ENCODE measurements at regions not wholly inside any gene's neighbourhood (a gene's known extent, or its start where the extent isn't known, plus 50 kb on each side); places are given as distances from the start of the nearest gene placed in this dataset.

DNA sequence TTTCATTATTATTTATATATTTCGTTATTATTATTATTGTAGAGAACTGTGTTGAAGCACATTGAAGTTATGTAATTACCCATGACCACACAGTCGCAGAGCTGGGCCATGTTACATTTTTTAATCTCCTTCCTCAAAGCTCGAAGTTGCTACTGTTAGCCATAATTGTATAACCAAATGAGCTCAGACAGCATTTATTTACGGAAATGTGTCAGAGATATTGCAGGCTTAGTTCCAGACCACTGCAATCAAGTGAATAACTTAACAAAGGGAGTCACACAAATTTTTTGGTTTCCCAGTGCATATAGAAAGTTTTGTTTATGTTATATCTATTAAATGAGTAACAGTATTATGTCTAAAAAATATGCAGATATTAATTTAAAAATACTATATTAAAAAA, 147.1 kb upstream of the SLITRK1 start:
- H3K27me3 ChIP-seq (replicated peaks; ENCODE audit: control insufficient read depth, insufficient read depth, low read length) = no peaks in the 10 kb centered on the region
- no peak overlapping the region for H3K27ac Mint-ChIP-seq (ENCODE audit: unreplicated experiment)
- H3K9me3 ChIP-seq = no peaks in the 10 kb centered on the region
- ChIA-PET CTCF (no interaction called here), POLR2A (no interaction called here)
- DNase-seq = no peak
- no peak for TF ChIP-seq CTCF (IDR thresholded peaks at IDR 0.05; ENCODE audit: insufficient read depth in 1 of 2, low read depth in 1 of 2, low read length in 1 of 2, severe bottlenecking in 1 of 2, unreplicated experiment in 1 of 2)
- no peaks in the 10 kb centered on the region for H3K4me1 Mint-ChIP-seq (ENCODE audit: low read depth, unreplicated experiment)
- H3K36me3 ChIP-seq (ENCODE audit: control insufficient read depth, insufficient read depth, low read length) = no peaks in the 10 kb centered on the region
- no peaks in the 10 kb centered on the region for H3K9me3 Mint-ChIP-seq (ENCODE audit: unreplicated experiment)
- H3K4me3 ChIP-seq (ENCODE audit: low read depth, low read length) = no peak overlapping the region
- no peaks in the 10 kb centered on the region for H3K36me3 Mint-ChIP-seq (ENCODE audit: insufficient read depth, unreplicated experiment)
- no peak overlapping the region for H3K4me3 Mint-ChIP-seq (ENCODE audit: unreplicated experiment)
- H3K27me3 Mint-ChIP-seq (ENCODE audit: insufficient read depth, unreplicated experiment) = peaks cover 3% of the 10 kb centered on the region
- intact Hi-C loops (cut with micrococcal nuclease; ENCODE audit: unreplicated experiment) = no loop called here
- BruUV-seq (replicated peaks) = no TSS peak
- no peaks in the 10 kb centered on the region for H3K4me1 ChIP-seq

DNA sequence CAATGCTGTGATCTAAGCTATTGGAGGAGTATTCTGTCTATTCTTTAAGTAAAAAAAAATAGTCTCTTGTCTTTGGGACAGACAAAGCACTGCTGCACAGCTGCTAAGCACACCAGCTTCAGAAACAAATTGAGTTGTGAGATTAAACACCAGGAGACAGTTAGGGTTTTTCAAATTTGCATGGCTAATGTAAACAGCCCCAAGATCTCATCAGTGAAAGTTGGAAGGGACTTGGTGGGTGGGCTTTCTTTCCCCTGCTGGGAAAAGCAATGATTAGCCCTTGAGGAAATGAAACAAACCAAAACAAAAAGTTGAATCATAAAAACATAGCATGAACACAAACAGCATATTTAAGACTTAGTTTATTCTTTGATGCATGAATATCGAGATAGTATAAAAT, 143.6 kb upstream of the SLITRK1 start:
- DNase-seq = no peak
- H3K27ac Mint-ChIP-seq (ENCODE audit: unreplicated experiment) = no peak overlapping the region
- no peak overlapping the region for H3K4me3 Mint-ChIP-seq (ENCODE audit: unreplicated experiment)
- no TSS peak for BruUV-seq (replicated peaks)
- no peaks in the 10 kb centered on the region for H3K36me3 ChIP-seq (ENCODE audit: control insufficient read depth, insufficient read depth, low read length)
- peaks cover 6% of the 10 kb centered on the region for H3K27me3 Mint-ChIP-seq (ENCODE audit: insufficient read depth, unreplicated experiment)
- no peaks in the 10 kb centered on the region for H3K9me3 ChIP-seq
- no peak overlapping the region for H3K4me3 ChIP-seq (ENCODE audit: low read depth, low read length)
- no peaks in the 10 kb centered on the region for H3K4me1 Mint-ChIP-seq (ENCODE audit: low read depth, unreplicated experiment)
- no peaks in the 10 kb centered on the region for H3K4me1 ChIP-seq
- no peaks in the 10 kb centered on the region for H3K27me3 ChIP-seq (replicated peaks; ENCODE audit: control insufficient read depth, insufficient read depth, low read length)
- H3K9me3 Mint-ChIP-seq (ENCODE audit: unreplicated experiment) = no peaks in the 10 kb centered on the region
- no peak for TF ChIP-seq CTCF (IDR thresholded peaks at IDR 0.05; ENCODE audit: insufficient read depth in 1 of 2, low read depth in 1 of 2, low read length in 1 of 2, severe bottlenecking in 1 of 2, unreplicated experiment in 1 of 2)
- ChIA-PET CTCF (no interaction called here), POLR2A (no interaction called here)
- no peaks in the 10 kb centered on the region for H3K36me3 Mint-ChIP-seq (ENCODE audit: insufficient read depth, unreplicated experiment)
- intact Hi-C loops (cut with micrococcal nuclease; ENCODE audit: unreplicated experiment) = no loop called here

GRCh38 chr13:83996415-83996814, 114.1 kb upstream of the SLITRK1 start:
- H3K9me3 ChIP-seq = no peaks in the 10 kb centered on the region
- H3K4me1 ChIP-seq = no peaks in the 10 kb centered on the region
- no peak for DNase-seq
- no peak overlapping the region for H3K4me3 ChIP-seq (ENCODE audit: low read depth, low read length)
- ChIA-PET CTCF (no interaction called here), POLR2A (no interaction called here)
- BruUV-seq (replicated peaks) = no TSS peak
- Mint-ChIP-seq H3K27ac (ENCODE audit: unreplicated experiment) (no peak overlapping the region), H3K27me3 (ENCODE audit: insufficient read depth, unreplicated experiment) (peaks cover 3% of the 10 kb centered on the region), H3K4me1 (ENCODE audit: low read depth, unreplicated experiment) (no peaks in the 10 kb centered on the region), H3K4me3 (ENCODE audit: unreplicated experiment) (no peak overlapping the region), H3K36me3 (ENCODE audit: insufficient read depth, unreplicated experiment) (no peaks in the 10 kb centered on the region), H3K9me3 (ENCODE audit: unreplicated experiment) (no peaks in the 10 kb centered on the region)
- no peaks in the 10 kb centered on the region for H3K27me3 ChIP-seq (replicated peaks; ENCODE audit: control insufficient read depth, insufficient read depth, low read length)
- intact Hi-C loops (cut with micrococcal nuclease; ENCODE audit: unreplicated experiment) = no loop called here
- TF ChIP-seq CTCF (IDR thresholded peaks at IDR 0.05; ENCODE audit: insufficient read depth in 1 of 2, low read depth in 1 of 2, low read length in 1 of 2, severe bottlenecking in 1 of 2, unreplicated experiment in 1 of 2) = no peak
- no peaks in the 10 kb centered on the region for H3K36me3 ChIP-seq (ENCODE audit: control insufficient read depth, insufficient read depth, low read length)

All from Caco-2 (cell line).